Calu3 (cell line): ENCODE measurements at regions not wholly inside any gene's neighbourhood (a gene's known extent, or its start where the extent isn't known, plus 50 kb on each side); places are given as distances from the start of the nearest gene placed in this dataset.

ENCODE experiments used
- BruUV-seq: library from RNA; stranded (reverse); fragments of 400-500 nt; replicated peaks from 2 replicates; lab custom pipeline; 2021; lab: Mats Ljungman, UMichigan
- CTCF ChIA-PET: fragments of 300-600 bp; sonication (Branson Sonifier 250); formaldehyde crosslinking; loops from one replicate; lab custom pipeline; 2022; ENCODE audit warnings: antibody characterized with exemption; lab: Charles Lee
- DNase-seq: peaks from one replicate; pipeline ENCODE4 v3.0.0; 2022
- H3K27ac Mint-ChIP-seq: one replicate; pipeline ENCODE4 v1.8.0; 2022; ENCODE audit warnings: mixed read lengths; ENCODE audit not compliant: unreplicated experiment
- H3K27me3 Mint-ChIP-seq: one replicate; pipeline ENCODE4 v1.8.0; 2022; ENCODE audit warnings: mixed read lengths; ENCODE audit not compliant: unreplicated experiment
- H3K36me3 Mint-ChIP-seq: one replicate; pipeline ENCODE4 v1.8.0; 2022; ENCODE audit warnings: mild to moderate bottlenecking, moderate library complexity, mixed read lengths; ENCODE audit not compliant: insufficient read depth, unreplicated experiment
- H3K4me1 Mint-ChIP-seq: one replicate; pipeline ENCODE4 v1.8.0; 2022; ENCODE audit warnings: mild to moderate bottlenecking, low read depth, mixed read lengths; ENCODE audit not compliant: unreplicated experiment
- H3K4me3 Mint-ChIP-seq: one replicate; pipeline ENCODE4 v1.8.0; 2022; ENCODE audit warnings: mild to moderate bottlenecking, low read depth, moderate library complexity, mixed read lengths; ENCODE audit not compliant: unreplicated experiment
- H3K9me3 Mint-ChIP-seq: one replicate; pipeline ENCODE4 v1.8.0; 2022; ENCODE audit warnings: low read depth, mixed read lengths; ENCODE audit not compliant: unreplicated experiment
- CTCF ChIP-seq: fragments of 200-600 bp; IDR thresholded peaks from one replicate; pipeline ENCODE4 v1.8.0; 2022; ENCODE audit warnings: antibody characterized with exemption; ENCODE audit not compliant: unreplicated experiment
- intact Hi-C: fragments of 100-400 bp; cut with micrococcal nuclease; formaldehyde crosslinking; loops from one replicate; pipeline ENCODE4 v1.10.0; 2022; ENCODE audit not compliant: unreplicated experiment

DNA sequence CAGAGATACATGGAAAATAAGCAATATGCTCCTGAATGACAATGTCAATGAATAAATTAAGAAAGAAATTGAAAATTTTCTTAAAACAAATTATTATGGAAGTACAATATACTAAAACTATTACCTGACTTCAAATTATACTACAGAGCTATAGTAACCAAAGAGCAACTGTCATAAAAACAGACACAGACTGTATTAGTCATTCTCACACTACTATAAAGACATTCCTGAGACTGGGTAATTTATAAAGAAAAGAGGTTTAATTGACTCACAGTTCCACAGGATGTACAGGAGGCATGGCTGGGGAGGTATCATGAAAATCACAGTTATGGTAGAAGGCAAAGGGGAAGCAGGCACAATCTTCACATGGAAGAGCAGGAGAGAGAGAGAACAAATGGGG lies 60.0 kb upstream of the CYSLTR1 start:
- no peak overlapping the region for H3K4me3 Mint-ChIP-seq
- H3K4me1 Mint-ChIP-seq = no peaks in the 10 kb centered on the region
- H3K27ac Mint-ChIP-seq = no peak overlapping the region
- H3K9me3 Mint-ChIP-seq = peaks cover 14% of the 10 kb centered on the region
- no peak for DNase-seq
- BruUV-seq = no TSS peak
- CTCF ChIA-PET = no interaction called here
- no peaks in the 10 kb centered on the region for H3K27me3 Mint-ChIP-seq
- intact Hi-C loops = no loop called here
- H3K36me3 Mint-ChIP-seq = no peaks in the 10 kb centered on the region
- no peak for TF ChIP-seq CTCF

DNA sequence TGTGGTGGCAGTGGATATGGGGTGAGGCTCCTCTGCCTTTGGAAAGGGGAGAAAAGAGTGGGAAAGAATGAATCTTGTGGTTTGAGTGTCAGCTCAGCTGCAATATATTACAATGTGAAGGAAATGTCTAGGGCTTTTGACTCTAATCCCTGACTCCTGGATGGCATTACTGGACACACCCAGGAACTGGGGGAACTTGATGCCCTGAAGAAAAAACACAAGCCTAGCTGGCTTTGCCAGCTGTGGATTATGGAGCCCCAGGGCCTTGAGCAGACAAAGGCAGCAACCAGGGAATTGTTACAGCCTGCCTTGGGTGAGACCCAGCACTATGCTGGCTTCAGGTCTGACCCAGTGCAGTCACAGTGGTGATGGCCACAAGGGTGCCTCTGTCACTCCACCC lies 57.1 kb upstream of the CYSLTR1 start:
- Mint-ChIP-seq H3K4me1 (no peaks in the 10 kb centered on the region), H3K27me3 (no peaks in the 10 kb centered on the region), H3K4me3 (no peak overlapping the region), H3K9me3 (peaks cover 12% of the 10 kb centered on the region), H3K27ac (no peak overlapping the region), H3K36me3 (no peaks in the 10 kb centered on the region)
- no TSS peak for BruUV-seq
- DNase-seq = no peak
- no peak for TF ChIP-seq CTCF
- intact Hi-C loops = no loop called here
- CTCF ChIA-PET = no interaction called here

DNA sequence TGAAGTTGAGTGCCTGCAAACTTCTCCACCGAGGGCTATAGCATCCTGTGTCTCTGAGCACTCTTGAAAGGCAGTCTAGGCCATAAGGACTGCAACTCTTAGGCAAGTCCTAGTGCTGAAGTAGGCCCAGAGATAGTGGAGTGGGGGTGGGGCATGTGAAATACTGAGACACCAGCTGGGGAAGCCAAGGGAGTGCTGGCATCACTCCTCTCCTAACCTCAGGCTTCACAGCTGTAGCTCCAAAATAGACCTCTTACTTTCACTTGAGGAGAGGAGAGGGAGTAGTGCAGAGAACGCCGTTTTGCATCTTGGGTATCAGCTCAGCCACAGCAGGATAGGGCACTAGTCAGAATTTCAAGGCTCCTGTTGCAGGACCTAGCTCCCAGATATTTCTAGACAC lies 56.2 kb upstream of the CYSLTR1 start:
- CTCF ChIA-PET = no interaction called here
- TF ChIP-seq CTCF = no peak
- Mint-ChIP-seq H3K4me1 (no peaks in the 10 kb centered on the region), H3K36me3 (no peaks in the 10 kb centered on the region), H3K9me3 (peaks cover 7% of the 10 kb centered on the region), H3K4me3 (no peak overlapping the region), H3K27ac (no peak overlapping the region), H3K27me3 (no peaks in the 10 kb centered on the region)
- intact Hi-C loops = no loop called here
- no TSS peak for BruUV-seq
- DNase-seq = no peak

- H3K4me3 Mint-ChIP-seq = no peak overlapping the region
- H3K27ac Mint-ChIP-seq = no peak overlapping the region
Measured at GRCh38 chrX:78378476-78379115, 51.2 kb upstream of the CYSLTR1 start.

More at GRCh38 chrX:78378476-78379115, 51.2 kb upstream of the CYSLTR1 start:
- TF ChIP-seq CTCF = no peak
- Mint-ChIP-seq H3K4me1 (no peaks in the 10 kb centered on the region), H3K36me3 (no peaks in the 10 kb centered on the region), H3K9me3 (no peaks in the 10 kb centered on the region), H3K27me3 (no peaks in the 10 kb centered on the region)
- CTCF ChIA-PET = no interaction called here
- no peak for DNase-seq
- intact Hi-C loops = no loop called here
- no TSS peak for BruUV-seq
